IgD-negative memory B cell (primary cell): ENCODE measurements at regions not wholly inside any gene's neighbourhood (a gene's known extent, or its start where the extent isn't known, plus 50 kb on each side); places are given as distances from the start of the nearest gene placed in this dataset.

Source experiments
- H3K27ac Mint-ChIP-seq, 3 donors: one replicate each; pipeline ENCODE4 v1.8.0; 2020 to 2022; ENCODE audit warnings: mild to moderate bottlenecking in 3 of 3, mixed read lengths in 3 of 3, moderate library complexity in 1 of 3
- H3K27me3 Mint-ChIP-seq: one replicate; pipeline ENCODE4 v1.8.0; 2021; ENCODE audit warnings: mixed read lengths
- H3K36me3 Mint-ChIP-seq: one replicate; pipeline ENCODE4 v1.8.0; 2020; ENCODE audit warnings: mild to moderate bottlenecking, mixed read lengths
- H3K4me1 Mint-ChIP-seq, 3 donors: one replicate each; pipeline ENCODE4 v1.8.0; 2020 to 2022; ENCODE audit warnings: mixed read lengths in 3 of 3, mild to moderate bottlenecking in 1 of 3
- H3K4me3 Mint-ChIP-seq, 4 donors: one replicate each; pipeline ENCODE4 v1.8.0; 2020 to 2022; ENCODE audit warnings: mild to moderate bottlenecking in 4 of 4, mixed read lengths in 4 of 4, moderate library complexity in 3 of 4
- H3K9me3 Mint-ChIP-seq, 3 donors: one replicate each; pipeline ENCODE4 v1.8.0; 2020 to 2021; ENCODE audit warnings: mixed read lengths in 3 of 3, mild to moderate bottlenecking in 1 of 3

DNA sequence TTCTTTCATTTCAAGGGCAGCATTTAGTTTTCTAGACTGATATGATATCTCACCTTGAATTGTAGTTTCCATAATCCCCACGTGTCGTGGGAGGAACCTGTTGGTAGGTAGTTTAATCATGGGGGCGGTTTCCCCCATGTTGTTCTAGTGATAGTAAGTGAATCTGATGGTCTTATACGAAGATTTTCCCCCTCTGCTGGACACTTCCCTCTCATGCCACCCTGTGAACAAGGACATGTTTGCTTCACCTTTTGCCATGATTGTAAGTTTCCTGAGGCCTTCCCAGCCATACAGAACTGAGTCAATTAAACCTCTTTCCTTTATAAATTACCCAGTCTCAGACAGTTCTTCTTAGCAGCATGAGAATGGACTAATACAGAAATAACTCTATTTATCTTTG, 851.1 kb upstream of the FAT3 start:
- no peak overlapping the region for H3K27ac Mint-ChIP-seq
- no peaks in the 10 kb centered on the region for H3K4me1 Mint-ChIP-seq
- peaks cover 2 to 12% (median 3%) of the 10 kb centered on the region in 3 donors for H3K9me3 Mint-ChIP-seq
- no peaks in the 10 kb centered on the region for H3K36me3 Mint-ChIP-seq
- no peak overlapping the region for H3K4me3 Mint-ChIP-seq
- no peaks in the 10 kb centered on the region for H3K27me3 Mint-ChIP-seq

DNA sequence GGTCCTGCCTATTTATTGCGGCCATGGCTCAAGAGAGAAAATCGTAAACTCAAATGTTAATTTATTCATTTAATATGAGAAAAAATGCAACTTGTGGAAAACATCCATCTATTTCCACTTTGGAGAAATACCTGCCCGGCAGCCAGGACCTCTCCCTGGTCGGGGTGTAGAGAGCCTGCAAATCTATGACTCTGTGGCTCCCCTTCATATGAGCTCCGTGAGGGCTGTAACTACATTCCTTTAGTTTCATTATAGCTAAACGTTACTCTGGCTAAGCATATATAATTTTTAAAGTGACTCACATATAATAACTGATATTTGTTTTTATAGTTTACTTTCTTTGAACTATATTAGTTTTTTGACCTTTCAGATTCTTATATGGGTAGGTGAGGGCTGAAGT, 857.8 kb upstream of the FAT3 start:
- Mint-ChIP-seq H3K4me1 (no peaks in the 10 kb centered on the region), H3K36me3 (no peaks in the 10 kb centered on the region), H3K9me3 (peaks cover 3 to 8% (median 5%) of the 10 kb centered on the region in 3 donors), H3K27ac (no peak overlapping the region), H3K4me3 (no peak overlapping the region), H3K27me3 (no peaks in the 10 kb centered on the region)

DNA sequence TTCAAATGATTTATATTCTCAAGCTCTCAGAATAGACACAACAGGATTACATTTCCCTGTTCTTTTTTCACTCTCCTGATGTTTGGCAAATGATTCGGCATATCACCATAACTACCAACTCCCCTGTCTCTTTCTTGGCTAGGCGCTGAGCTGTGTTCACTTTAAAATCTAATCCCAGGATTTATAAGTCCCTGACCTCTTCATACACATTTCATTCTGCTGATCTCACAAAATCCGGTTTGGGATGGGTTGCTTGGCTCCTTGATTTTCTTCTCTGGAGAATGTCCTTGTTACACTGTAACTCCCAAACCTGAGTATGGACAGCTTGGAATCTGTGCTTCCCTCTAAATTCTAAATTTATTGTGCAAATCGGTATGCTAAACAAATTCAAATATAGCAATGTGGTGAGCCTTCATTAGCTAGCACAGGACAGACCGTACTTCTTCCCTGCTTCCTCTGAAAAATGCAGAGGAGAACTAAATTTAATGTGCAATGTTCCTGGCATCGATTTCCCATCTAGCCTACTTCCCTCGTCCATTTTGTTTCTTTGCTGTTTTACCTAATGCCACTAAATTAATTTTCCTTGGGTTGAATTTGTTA, 858.5 kb upstream of the FAT3 start:
- Mint-ChIP-seq H3K36me3 (no peaks in the 10 kb centered on the region), H3K27ac (no peak overlapping the region), H3K27me3 (no peaks in the 10 kb centered on the region), H3K4me1 (no peaks in the 10 kb centered on the region), H3K4me3 (no peak overlapping the region), H3K9me3 (peaks cover 5 to 8% (median 5%) of the 10 kb centered on the region in 3 donors)

DNA sequence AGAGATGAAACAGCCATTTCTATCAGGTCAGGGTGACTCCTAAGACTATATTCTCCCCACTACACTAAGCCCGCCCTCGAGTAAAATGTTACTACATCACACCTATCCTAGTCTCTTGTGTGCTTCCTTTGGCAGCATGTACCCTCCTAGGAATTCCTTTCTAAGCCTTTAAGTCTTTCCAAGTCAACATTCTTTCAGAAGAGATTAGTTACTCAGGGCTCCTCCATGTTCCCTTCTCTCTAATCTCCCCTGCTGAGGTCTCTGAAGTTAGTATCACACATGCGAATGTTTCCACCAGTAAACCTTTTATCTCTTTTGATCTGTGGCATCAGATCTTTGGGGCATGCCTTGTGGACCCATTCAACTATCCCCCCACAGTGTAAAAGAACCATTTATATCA, 873.7 kb upstream of the FAT3 start:
- H3K9me3 Mint-ChIP-seq, result peaks cover 0 to 16% (median 5%) of the 10 kb centered on the region in 3 donors
- no peak overlapping the region for H3K27ac Mint-ChIP-seq
- no peaks in the 10 kb centered on the region for H3K27me3 Mint-ChIP-seq
- no peaks in the 10 kb centered on the region for H3K4me1 Mint-ChIP-seq
- no peak overlapping the region for H3K4me3 Mint-ChIP-seq
- no peaks in the 10 kb centered on the region for H3K36me3 Mint-ChIP-seq

DNA sequence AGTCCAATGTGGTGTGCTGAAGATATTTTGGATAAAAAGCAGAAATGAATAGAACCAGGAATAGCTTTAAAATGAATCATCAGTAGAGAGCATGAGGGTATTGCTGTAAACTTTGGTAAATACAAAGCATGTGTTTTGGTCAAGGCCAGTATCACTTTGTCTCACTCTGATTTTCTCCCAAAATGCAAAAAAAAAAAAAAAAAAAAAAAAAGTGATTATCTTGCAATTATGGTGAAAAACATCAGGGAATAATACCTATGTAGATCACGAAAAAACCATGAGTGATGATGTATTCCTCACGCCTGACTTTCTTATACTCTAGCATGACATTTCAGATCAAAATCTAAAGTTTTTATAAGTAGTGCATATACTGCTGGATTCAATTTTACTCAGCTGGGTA, 897.9 kb upstream of the FAT3 start:
- Mint-ChIP-seq H3K27me3 (no peaks in the 10 kb centered on the region), H3K4me1 (no peaks in the 10 kb centered on the region), H3K9me3 (peaks cover 0 to 9% (median 1%) of the 10 kb centered on the region in 3 donors), H3K27ac (no peak overlapping the region), H3K36me3 (no peaks in the 10 kb centered on the region), H3K4me3 (no peak overlapping the region)

DNA sequence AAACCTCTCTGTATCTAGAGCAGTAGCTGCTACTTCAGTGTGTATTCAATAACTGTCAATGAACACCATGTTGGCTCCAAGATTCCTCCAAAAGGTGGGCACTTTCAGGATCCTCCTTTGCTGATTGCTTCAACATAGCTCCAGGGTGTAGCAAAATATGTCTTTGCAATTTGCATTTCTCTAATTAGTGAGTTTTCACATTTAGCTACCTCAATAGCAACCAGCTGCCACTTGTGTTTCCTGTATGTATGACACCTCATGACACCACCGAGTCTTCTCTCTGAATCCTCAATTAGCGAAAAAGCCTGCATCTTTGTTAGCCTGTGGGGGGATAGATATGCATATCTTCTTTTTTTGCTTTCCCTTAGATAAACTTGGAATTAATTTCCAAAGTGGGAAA, 898.3 kb upstream of the FAT3 start:
- Mint-ChIP-seq H3K36me3 (no peaks in the 10 kb centered on the region), H3K4me3 (no peak overlapping the region), H3K27ac (no peak overlapping the region), H3K27me3 (no peaks in the 10 kb centered on the region), H3K9me3 (peaks cover 0 to 9% (median 1%) of the 10 kb centered on the region in 3 donors), H3K4me1 (no peaks in the 10 kb centered on the region)

DNA sequence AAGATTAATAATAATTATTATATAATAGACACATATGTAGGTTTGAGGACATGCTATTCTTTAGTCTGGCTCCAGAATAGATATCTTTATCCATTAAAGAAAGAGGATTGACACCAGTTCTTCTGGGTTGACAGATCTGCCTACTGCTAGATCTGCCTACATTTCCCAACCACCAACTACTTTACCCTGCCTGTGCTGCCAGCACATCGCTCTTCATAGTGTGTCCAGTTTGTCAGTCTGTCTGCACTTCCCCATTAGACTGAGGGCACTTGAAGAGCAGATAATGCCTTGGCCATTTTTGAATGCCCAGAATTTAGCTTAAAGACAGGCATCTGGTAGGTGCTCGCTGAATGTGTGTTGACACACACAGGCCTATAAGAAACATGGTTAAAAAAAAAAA, 910.1 kb upstream of the FAT3 start:
- H3K36me3 Mint-ChIP-seq, result no peaks in the 10 kb centered on the region
- peaks cover 0 to 9% (median 3%) of the 10 kb centered on the region in 3 donors for H3K9me3 Mint-ChIP-seq
- no peak overlapping the region for H3K4me3 Mint-ChIP-seq
- H3K4me1 Mint-ChIP-seq, result no peaks in the 10 kb centered on the region
- no peaks in the 10 kb centered on the region for H3K27me3 Mint-ChIP-seq
- H3K27ac Mint-ChIP-seq, result no peak overlapping the region

DNA sequence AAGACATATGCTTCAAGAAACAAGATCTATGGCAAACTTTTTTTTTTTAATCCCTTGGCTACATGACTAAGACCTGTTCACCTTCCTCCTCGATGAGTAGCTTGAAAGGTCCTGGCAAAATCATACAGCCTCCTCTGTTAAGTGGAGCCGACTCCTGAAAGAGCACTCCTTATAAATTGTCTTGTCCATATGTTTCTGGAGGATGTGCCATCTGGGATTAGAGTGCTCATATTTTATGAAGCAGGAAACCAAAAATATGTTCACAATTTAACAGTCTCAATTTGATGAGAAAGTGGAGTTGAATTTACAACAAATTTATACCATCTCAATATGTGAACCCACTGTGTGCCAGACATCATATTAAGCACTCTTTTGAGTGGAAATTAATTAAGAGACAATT, 912.1 kb upstream of the FAT3 start:
- Mint-ChIP-seq H3K4me3 (no peak overlapping the region), H3K27ac (no peak overlapping the region), H3K27me3 (no peaks in the 10 kb centered on the region)

DNA sequence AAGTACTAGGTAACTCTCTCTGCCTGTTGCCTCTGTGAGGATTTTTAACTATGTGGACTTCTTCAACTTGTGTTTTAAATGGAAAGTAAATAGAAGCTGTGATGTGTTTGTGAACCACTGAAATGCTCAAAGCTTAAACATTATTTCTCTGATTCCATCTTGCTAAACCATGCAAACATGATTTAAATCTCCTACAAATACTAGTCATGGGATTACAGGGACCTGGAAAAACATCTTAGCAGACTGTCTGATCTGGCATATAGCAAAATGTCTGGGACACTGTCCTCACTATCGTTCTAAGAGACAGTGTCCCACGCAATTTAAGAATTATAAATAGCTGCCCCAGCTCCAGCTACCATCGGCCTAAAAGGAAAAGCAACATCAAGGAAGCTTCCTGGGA, 914.5 kb upstream of the FAT3 start:
- H3K9me3 Mint-ChIP-seq, result peaks cover 0 to 5% (median 3%) of the 10 kb centered on the region in 3 donors
- H3K27ac Mint-ChIP-seq, result no peak overlapping the region
- no peaks in the 10 kb centered on the region for H3K4me1 Mint-ChIP-seq
- H3K36me3 Mint-ChIP-seq, result no peaks in the 10 kb centered on the region
- no peak overlapping the region for H3K4me3 Mint-ChIP-seq
- no peaks in the 10 kb centered on the region for H3K27me3 Mint-ChIP-seq

More for the DNA sequence above, 912.1 kb upstream of the FAT3 start:
- Mint-ChIP-seq H3K4me1 (no peaks in the 10 kb centered on the region), H3K9me3 (peaks cover 0 to 5% (median 3%) of the 10 kb centered on the region in 3 donors), H3K36me3 (no peaks in the 10 kb centered on the region)

DNA sequence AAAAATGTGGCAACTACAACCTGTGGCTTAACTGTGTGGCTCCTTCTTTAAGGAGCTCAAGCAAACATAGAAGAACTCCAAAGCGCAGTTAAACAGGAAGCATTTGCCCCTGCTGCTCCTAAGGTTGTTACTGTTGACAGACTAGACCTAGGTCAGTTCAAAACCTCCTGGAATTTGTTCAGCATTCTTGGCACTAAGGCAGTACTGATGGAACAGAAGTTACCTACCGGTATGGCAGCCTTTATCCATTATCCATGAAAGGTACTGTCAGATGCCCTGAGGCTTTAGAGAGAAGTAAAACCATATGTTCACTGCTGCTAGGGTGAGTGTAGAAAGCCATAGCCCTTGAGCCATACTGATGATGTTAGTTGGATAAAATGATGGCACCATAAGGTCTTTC, 916.5 kb upstream of the FAT3 start:
- Mint-ChIP-seq H3K27ac (no peak overlapping the region), H3K4me1 (no peaks in the 10 kb centered on the region), H3K9me3 (peaks cover 0 to 5% (median 3%) of the 10 kb centered on the region in 3 donors), H3K4me3 (no peak overlapping the region), H3K27me3 (no peaks in the 10 kb centered on the region), H3K36me3 (no peaks in the 10 kb centered on the region)

DNA sequence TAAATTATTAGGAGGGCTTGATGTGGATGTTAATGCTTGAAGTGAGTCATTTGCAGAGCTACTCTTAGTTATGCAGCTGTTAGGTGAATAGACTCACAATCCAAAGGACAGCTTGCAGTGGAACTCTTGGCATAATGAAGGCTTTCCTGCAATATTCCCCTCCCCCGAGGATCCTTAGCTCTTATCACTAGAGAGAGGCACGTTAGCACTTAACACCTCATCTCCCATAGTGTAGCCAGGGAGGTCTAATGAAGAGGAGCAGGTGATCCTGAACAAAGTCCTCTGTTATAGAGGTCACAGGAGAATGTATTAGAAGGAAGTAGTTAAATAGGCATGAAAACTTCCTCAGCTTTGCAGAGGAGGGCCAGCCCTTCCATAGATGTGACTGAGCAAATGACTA, 919.2 kb upstream of the FAT3 start:
- Mint-ChIP-seq H3K36me3 (no peaks in the 10 kb centered on the region), H3K4me1 (no peaks in the 10 kb centered on the region), H3K9me3 (peaks cover 3 to 5% (median 4%) of the 10 kb centered on the region in 3 donors), H3K27ac (no peak overlapping the region), H3K4me3 (no peak overlapping the region), H3K27me3 (no peaks in the 10 kb centered on the region)

DNA sequence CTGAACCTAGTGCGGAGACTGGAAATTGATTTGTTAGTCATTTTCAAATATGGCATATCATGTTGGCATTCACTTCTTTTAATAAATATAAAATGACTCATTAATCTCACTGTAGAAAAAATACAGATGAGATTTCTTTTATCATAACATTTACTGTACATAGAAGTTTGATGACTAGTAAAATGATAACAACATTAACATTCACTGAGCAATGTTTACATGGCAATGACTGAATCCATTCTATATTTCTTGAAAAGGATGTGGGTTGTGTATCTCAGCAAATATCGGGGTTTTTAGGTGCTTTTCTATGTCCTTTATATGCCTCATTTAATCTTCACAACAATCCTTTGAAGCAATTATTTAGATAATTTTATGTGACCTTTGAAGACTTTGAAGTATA, 920.9 kb upstream of the FAT3 start:
- Mint-ChIP-seq H3K36me3 (no peaks in the 10 kb centered on the region), H3K4me3 (no peak overlapping the region), H3K27me3 (no peaks in the 10 kb centered on the region), H3K27ac (no peak overlapping the region), H3K4me1 (no peaks in the 10 kb centered on the region), H3K9me3 (peaks cover 0 to 3% (median 3%) of the 10 kb centered on the region in 3 donors)

DNA sequence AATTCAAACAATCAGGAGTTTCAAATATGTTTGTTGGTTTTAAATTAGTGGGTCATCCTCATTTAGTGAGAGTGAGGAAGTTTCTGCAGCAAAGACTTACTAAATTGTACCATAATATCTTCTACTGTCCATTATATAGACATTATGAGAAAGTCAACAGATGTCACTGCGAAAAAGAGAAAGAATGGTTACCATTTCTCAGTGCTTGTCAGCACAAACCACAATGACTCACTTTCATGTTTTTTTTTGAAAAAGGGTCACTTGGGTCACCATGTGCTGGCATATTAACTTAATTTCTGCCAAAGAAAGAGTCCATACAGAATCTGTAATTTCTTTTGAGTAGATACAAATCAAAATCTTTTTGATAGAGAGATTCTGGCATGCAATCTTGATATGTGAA, 924.6 kb upstream of the FAT3 start:
- H3K9me3 Mint-ChIP-seq, result peaks cover 0 to 3% (median 3%) of the 10 kb centered on the region in 3 donors
- no peak overlapping the region for H3K4me3 Mint-ChIP-seq
- H3K27me3 Mint-ChIP-seq, result no peaks in the 10 kb centered on the region
- no peaks in the 10 kb centered on the region for H3K4me1 Mint-ChIP-seq
- H3K27ac Mint-ChIP-seq, result no peak overlapping the region
- no peaks in the 10 kb centered on the region for H3K36me3 Mint-ChIP-seq

DNA sequence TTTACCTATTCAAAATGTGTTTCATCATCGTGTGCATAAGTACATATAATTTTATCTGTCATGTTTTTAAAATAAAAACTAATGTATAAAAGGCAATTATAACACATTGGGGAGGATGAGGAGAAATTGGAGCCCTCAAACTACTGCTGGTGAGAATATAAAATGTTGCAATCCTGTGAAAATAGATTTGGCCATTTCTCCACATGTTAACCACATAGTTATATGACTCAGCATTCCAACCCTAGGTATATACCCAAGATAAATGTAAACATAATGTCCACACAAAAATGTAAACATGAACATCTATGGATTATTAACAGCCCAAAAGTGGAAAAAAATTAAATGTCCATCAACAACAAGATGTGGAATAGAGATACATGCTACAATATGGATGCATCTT, 928.0 kb upstream of the FAT3 start:
- Mint-ChIP-seq H3K36me3 (no peaks in the 10 kb centered on the region), H3K27ac (no peak overlapping the region), H3K4me1 (no peaks in the 10 kb centered on the region), H3K4me3 (no peak overlapping the region), H3K27me3 (no peaks in the 10 kb centered on the region), H3K9me3 (peaks cover 1 to 5% (median 3%) of the 10 kb centered on the region in 3 donors)

DNA sequence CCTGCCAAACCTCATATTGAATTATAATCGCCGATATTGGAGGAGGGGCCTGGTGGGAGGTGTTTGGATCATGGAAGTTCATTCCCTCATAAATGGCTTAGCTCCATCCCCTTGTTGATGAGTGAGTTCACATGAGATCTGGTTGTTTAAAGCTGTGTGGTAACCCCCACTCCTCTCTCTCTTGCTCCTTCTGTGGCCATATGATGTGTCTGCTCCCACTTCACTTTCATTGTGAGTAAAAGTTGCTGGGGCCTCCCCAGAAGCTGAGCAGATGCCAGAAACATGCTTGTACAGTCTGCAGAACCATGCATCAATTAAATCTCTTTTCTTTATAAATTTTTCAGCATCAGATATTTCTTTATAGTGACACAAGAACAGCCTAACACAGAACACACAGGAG, 929.0 kb upstream of the FAT3 start:
- Mint-ChIP-seq H3K36me3 (no peaks in the 10 kb centered on the region), H3K4me1 (no peaks in the 10 kb centered on the region), H3K27me3 (no peaks in the 10 kb centered on the region), H3K4me3 (no peak overlapping the region), H3K9me3 (peaks cover 1 to 8% (median 3%) of the 10 kb centered on the region in 3 donors), H3K27ac (no peak overlapping the region)

DNA sequence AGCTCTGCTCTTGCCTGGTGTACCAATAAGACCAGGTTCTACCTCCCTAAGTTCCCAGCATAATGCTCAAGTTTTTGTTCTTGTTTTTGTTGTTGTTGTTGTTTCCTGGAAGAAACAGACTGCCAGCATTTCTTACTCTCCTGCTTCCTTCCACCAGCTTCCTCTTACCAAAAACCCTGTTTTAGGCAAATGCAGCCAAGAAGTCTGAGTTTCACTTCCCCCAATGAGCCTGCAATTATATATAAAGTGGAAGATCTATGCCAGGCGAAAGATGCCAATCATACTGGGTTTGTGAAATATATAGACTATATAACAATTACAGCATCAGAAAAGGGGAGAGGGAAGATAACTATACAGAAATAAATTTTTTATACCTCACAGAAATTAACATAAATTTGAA, 931.5 kb upstream of the FAT3 start:
- H3K4me3 Mint-ChIP-seq, result no peak overlapping the region
- H3K27me3 Mint-ChIP-seq, result no peaks in the 10 kb centered on the region
- no peaks in the 10 kb centered on the region for H3K4me1 Mint-ChIP-seq
- peaks cover 1 to 8% (median 1%) of the 10 kb centered on the region in 3 donors for H3K9me3 Mint-ChIP-seq
- no peaks in the 10 kb centered on the region for H3K36me3 Mint-ChIP-seq
- H3K27ac Mint-ChIP-seq, result no peak overlapping the region
